GM18519 (cell line): ENCODE measurements at regions not wholly inside any gene's neighbourhood (a gene's known extent, or its start where the extent isn't known, plus 50 kb on each side); places are given as distances from the start of the nearest gene placed in this dataset.

Source experiments
- ATAC-seq: cut with Tn5 transposase; IDR thresholded peaks from one replicate; pipeline ENCODE4 v1.9.1; 2021; ENCODE audit warnings: mild to moderate bottlenecking, moderate library complexity; ENCODE audit not compliant: unreplicated experiment, low FRiP score

DNA sequence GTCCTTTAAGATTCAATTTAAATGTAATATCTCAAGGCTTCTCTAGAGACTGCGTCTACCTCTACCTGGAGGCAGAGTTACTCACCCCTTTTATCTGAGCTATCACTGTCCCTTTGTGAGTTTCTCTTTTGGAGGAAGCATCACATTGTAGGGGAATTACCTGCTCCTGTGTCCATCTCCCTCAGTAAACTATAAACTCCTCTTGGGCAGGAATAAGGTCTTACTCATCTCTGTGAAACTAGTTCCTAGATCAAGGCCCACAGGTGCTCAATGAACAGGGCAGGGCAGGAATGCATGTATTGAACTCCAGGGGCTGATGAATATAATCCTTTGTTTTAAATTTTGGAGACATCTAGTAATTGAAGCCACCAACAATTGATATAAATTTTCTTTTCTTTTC, 139.8 kb upstream of the ERCC6L2 start:
- no peak for ATAC-seq

DNA sequence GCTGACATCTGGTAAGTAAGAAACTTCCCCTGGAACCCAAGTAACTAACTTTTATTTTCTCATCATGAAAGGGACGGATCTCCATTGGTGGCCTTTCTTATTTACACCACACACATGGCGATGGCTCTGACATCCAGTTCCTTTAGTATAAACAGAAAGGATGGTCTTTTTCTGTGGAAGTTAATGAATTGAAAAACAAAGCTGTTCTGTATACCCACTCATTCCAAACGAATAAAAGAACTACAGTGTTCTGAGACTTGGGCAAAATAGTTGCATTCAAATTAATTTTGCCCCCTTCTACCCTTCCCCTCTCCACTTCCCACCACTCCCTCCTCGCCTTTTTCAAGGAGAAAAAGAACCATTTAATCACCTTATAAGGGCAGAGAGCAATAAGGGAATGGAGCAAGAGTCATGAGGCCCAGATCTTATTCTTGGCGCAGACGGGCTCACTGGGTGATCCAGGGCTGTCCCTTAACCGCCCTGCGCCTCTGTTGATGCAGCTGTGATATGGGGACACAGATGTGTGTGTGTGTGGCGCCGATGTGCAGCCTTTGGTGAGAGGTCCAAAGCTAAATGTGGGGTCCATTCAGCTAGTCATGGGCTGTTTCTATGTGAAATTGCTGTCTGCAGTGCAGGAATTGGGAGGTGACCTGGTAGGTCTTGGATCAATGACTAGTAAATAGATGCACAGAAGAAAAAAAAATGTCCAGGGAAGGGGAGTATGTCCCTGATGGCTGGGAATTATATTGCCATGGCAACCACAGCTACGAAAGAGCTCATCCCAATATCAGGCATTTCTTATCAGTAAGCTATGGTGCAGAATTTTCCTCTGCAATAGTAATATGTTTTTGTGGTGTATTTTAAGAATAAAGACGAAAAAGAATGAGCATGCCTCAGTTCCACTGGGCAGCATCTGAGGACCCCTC, 141.5 kb upstream of the ERCC6L2 start:
- no peak for ATAC-seq

DNA sequence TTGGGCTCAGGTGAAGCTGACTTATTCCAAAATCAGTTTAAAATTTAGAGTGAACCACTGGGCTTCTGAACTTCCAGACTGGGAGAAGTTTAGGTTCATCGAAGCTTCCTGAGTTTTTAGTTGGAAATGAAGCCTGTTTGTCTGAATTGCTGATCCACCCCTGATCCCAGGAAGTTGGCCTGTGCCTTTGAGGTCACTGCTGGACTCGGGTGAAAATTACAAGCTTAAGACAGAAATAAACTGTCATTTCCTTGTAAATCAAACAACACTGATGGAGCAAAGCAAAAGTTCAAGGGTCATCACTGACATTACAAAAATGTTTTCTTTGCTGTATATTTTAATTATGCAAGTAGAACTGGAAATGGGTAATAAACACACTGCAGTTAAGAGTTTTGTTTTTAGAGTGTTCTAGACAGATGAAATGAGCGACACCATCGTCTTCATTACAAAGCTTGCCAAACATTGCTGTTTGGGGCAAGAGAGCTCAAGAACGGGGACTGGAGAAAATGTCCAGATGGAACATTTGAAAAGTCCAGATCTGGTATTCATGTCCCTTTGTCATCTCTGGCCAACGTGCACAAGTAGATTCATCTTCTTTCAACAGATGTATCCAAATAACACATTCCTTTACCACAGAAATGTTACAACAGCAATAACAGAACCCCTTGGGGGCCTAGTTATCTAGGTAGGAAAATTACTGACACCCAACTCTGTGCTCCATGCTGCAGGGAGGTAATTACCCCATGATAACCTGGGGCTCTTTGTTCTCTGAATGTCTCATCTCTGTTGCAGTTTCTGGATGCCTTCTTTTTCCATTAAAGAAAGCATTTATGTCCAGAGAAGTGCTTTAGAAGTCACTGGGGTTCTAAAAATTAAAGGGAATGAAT, 142.4 kb upstream of the ERCC6L2 start:
- no peak for ATAC-seq

DNA sequence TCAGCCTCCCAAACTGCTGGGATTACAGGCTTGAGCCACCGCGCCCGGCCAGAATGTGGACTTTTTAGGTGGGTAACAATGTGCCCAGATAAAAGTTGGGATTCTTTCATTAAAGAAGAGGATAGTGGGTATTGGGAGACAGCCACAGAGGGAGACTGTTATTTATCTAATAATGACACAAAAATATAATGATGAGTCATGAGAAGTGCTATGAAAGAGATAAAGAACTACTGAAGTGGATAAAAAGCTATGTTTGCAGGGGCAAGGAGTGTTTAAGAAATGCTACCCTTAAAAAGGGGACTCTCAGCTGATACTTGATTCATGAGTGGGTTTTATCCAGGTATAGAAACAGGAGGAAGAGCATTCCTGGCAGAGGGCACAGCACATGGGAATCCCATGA, 143.6 kb upstream of the ERCC6L2 start:
- no peak for ATAC-seq

DNA sequence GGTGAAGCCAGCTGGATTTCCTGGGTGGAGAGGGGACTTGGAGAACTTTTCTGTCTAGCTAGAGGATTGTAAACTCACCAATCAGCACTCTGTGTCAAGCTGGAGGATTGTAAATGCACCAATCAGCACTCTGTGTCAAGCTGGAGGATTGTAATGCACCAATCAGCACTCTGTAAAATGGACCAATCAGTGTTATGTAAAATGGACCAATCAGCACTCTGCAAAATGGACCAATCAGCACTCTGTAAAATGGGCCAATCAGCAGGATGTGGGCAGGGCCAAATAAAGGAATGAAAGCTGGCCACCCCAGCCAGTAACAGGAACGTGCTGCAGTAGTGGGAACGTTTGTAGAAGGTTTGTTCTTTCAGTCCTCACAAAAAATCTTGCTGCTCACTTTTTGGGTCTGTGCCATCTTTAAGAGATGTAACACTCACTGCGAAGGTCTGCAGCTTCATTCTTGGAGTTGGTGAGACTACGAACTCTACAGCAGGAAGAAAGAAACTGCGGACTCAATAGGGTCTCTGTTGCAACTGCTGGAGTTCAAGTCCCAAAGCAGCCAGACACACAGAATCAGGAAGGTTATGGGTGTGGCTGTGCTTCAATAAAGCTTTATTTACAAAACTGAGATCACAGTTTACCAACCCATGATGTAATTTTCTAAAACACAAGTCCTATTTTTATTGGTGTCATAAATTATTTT, 145.7 kb upstream of the ERCC6L2 start:
- no peak for ATAC-seq

DNA sequence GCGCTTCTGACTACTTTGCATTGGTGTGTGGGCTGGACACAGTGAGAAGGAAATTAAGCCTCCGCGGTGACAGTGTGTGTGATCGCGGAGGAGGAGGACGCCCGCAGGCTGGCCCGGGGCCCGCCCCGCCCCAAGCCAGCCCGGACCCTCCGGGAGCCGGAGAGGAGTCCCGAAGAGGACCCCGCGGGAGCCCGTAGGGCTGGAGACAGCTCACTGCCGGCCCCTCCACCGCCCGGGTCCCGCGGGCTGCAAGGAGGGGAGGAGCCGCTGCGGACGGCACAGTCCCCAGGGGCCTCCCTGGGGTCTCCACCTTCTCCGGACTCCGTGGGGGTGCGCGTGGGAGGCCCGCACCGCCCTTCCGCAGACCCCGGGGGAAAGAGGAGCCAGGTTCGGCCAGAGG, 146.4 kb upstream of the ERCC6L2 start:
- no peak for ATAC-seq

DNA sequence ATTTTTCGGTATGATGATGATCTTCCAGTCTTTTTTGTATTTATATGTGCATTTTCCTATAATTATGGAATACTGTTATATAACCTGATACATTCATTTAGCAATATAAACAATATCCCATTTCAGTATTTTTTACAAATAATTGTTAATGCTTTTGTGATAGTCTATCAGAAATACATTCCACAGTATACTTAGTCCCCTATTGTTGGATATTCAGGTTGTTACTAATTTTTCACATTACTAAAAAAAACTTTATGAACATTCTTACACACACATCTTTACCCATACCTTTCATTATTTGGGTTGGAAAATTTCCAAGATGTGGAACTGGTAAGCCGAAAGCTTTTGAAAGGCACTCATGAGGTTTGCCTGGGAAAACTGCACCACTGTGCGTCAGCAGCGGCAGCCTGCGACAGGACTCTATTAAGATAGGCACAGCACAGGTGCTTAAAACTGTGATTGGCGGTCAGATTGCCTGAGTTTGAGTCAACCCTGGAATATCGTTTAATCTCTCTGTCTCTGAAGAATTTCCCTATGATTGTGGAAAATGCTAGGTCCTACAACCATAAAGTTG, 147.5 kb upstream of the ERCC6L2 start:
- no peak for ATAC-seq

DNA sequence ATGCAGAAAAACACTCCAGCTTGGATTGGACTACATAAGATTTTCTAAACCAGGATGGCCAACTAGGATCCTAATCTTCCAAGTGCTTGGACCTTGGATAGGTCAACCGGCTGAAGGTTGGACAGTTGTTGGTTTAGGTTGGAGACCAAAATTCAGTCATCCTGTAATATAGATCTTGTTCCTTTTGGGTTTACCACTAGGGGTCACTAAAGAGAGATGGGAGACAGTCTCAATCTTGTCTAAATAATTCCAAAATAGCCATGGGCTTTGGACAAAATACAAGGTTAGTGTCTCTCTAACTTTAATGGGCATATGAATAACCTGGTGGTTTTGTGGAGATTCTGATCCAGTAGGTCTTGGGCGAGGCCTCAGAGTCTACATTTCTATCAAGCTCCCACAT, 148.7 kb upstream of the ERCC6L2 start:
- ATAC-seq, result no peak

DNA sequence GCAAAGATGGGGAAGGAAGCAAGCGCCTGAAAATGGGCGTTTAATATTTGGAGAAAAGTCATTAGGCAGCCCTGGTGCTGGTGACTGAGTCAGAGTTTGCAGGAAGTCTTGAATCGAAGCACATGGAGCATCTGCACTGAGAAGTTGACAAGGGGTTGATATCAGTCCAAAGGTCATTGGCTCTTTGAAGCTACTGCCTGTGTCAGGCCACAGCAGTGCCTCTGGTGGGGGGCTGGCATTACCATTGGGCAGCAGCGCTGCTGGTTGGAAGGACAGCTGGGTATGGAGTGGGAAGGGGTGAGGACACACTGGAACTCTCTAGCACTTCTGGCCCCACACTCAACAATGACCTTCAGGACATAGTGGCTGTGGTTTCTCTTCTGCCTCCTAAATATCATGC, 150.4 kb upstream of the ERCC6L2 start:
- ATAC-seq, result no peak

DNA sequence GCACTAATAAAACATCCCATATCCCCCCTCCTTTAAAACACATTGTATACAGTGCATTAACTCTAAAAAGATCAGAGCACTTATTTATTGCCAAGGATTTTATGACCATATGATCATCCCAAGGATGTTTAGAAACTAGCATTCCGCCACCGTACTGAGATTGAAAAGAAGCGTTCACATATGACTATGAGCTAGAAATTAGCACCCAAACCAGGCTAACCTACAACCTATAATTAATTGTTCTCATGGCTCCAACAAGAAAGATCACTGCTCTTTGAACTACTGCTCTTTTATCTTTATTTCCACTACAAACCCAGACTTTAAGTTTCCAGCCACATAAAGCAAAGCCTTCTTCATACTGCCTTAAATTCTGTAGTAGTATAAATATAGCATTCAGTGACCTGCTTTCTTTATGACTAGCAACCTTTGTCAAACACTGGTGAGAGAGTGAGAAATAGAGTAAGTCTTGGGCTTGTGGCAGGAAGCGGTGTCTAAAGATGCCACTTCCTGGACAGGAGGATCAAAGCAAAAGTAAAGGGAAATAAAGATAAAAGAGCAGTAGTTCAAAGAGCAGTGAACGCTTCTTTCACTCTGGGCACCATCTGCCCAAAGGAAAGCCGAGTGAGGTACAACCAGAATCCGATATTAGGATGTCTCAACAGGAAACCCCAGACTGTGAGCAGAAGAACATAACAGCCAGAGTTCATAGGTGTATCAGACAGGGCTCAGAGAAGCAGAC, 151.1 kb upstream of the ERCC6L2 start:
- peak; percentile 87 for ATAC-seq

DNA sequence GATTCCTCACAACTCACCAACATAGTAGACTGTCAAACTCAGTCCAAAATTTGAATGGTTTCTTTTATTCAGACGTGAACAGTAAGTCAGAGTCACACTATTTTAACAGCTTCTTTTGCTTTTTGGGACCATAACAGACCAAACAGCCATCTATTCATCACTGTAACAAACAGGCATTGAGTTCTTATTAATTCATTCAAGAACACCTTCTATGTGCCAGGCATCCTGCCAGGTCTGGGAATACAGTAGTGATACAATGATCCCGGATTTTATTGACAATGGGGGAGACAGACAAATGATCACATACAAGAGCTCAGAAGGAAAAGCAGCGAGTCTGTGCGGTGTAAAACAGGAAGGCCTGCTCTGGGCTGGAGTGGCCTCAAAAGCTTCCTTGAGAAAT, 153.3 kb upstream of the ERCC6L2 start:
- ATAC-seq, result no peak

DNA sequence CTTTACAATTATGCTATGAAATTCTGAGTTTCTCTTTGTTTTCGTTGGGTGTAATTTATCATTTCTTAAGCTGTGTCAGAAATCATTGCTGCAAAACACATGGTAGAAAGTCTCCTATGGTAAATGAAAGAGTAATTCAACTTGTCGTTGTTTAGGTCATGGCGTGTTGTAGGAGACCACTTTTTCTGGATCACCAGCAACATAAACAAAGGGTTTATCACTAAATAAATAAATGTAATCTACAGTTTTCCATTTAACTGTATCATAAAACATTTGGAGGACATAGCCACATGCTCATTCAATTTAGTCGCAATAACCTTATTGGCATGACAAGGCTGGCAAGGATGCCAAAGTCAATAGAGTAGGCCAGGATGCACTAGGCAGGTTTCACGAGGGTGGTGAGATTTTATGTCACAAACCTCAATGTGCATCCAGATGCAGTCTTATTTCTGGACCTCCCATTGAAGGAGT, 154.4 kb upstream of the ERCC6L2 start:
- no peak for ATAC-seq

DNA sequence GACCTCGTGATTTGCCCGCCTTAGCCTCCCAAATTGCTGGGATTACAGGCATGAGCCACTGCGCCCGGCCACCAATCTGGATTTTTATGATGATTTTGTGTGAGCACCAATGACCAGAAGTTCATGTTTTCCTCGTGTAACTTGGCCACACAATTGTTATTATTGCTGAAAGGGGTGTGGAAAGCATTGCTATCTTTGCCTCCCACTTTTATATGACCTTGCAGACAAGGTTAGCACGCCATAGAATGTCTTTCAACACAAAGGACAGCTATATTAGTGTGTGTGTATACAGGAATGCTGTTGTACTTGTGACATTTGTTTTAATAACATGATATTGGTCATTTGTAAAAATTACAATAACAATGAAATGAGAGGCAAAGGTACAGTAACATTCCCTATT, 155.0 kb upstream of the ERCC6L2 start:
- ATAC-seq, result no peak

DNA sequence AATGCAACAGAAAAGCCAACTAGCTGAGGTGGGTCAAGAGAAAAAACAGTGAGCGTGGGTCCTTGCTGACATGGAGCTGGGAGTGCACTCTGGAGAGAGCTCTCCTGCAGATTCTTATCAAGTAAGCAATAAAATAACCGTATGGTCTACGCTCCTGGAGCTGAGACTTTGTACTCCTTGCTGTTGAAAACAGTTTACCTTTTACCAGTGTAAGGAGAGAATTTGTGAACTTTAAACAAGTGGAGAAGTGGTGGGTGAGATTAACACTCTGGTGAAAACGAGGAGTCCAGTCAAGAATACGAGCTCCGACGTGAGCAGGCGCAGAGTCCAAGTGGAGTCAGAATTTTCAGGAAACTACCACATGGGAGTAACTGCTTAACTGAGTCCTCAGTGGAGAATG, 156.1 kb upstream of the ERCC6L2 start:
- ATAC-seq, result no peak

DNA sequence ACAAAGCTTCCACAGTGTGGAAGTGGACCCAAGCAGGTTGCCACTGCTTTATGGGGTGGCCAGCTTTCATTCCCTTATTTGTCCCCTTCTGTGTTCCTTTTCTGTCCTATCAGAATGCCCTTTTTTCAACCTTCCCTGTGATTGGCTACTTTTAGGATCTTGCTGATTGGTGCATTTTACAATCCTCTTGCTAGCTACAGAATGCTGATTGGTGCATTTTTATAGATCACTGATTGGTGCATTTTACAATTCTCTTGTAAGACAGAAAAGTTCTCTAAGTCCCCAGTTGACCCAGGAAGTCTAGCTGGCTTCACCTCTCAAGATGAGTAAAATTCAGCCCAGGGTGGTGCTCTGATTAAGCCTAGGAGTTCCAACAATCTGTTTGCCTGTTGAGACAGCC, 157.2 kb upstream of the ERCC6L2 start:
- no peak for ATAC-seq

DNA sequence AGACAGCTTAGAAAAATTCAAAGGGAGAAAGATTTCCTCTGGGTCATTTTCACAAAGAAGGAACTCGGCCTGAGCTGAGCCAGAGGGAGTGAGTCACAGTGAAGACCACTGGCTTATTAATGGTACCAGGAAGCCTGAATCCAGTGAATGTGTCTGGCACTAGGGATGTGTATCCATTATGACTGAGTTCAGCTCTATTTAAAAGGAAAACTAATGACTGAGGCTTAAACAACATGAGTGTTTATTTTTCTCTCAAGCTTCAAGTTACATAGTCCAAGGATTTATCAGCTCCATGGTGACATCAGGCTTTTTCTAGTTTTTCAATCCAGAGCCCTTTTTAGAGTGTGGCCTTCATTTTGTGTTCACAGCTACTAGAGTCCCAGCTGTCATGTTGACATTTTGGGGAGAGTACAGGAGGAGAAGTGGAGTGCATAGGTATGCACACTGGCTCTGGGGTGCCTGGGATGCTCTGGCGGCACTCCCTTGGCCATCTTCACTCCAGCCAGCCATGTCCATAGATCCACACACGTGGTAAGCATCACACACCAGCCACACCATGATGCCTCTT, 159.5 kb upstream of the ERCC6L2 start:
- ATAC-seq, result no peak

DNA sequence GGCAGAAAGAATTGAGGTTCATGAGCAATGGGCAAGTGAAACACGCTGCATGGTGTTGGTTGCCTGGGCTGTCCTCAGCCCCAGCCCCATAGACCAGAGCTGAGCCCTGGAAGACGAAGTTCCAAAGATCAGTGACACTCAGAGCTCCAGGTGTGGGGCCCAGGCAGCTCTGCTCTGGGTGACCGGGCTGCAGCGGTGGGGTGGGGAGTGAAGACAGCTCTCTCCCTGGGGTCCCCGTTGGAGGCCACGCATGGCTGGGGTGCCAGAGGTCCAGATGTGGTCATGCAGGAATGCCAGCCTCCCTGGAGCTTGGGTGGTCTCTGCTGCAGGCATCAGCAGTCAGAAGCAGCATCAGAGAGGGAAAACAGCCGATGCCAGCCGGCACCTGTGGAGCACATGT, 165.0 kb upstream of the ERCC6L2 start:
- ATAC-seq, result no peak

DNA sequence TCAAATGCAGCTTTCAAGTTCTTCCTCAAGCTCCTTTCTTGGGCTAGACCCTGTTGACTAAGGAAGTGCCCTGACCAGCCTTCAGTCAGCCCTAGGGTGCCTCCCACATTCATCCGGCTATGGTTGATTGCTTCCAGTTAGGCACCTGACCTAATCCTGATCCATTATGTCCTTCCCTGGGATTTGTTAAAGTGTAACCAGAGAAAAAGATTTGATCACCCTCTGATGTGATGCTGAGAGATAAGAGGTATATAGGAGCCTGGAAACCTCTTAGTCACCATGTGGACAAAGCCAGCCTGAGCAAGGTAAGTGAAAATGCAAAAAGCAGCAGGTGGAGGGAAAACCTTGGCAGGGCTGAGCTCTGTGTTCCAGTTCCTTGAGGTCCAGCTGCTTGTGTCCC, 178.8 kb upstream of the ERCC6L2 start:
- no peak for ATAC-seq

DNA sequence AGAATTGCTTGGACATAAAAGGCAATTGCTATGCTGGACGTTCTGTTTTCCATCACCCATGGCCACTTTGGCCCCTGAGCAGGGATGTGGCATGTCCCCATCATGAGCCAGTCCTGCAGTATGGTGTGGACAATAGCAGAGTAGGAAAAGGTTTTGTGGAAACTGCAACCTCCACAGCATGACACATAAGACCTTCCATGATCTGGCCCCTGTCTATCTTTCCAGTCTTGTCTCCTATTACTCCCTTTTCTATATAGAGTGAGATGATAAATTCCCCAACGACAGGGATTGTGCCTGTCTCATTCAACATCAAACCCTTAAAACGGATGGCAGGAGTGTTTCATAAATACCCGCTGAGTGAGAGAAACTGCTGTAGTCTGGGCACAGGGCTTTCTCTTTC, 174.7 kb upstream of the PTCH1 start:
- ATAC-seq, result no peak

DNA sequence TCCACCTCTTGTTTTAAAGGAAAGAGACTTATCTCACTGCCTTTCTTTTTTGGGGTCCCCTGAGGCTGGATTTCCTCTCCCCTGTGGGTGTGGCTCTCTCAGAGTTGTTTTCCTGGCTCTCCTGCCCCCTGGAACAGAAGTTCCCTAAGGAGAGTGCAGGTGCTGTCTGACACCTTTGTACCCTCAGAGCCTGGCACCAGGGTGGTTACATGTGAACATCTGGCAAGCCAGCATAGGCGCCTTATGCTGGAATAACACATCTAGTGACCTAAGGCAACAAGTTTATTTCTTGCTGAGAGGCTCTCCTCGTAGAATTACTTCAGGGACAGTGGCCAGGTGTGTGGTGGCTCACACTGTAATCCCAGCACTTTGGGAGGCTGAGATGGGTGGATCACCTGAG, 172.9 kb upstream of the PTCH1 start:
- no peak for ATAC-seq
